OCI-LY1 (cell line): ENCODE measurements at regions not wholly inside any gene's neighbourhood (a gene's known extent, or its start where the extent isn't known, plus 50 kb on each side); places are given as distances from the start of the nearest gene placed in this dataset.

Experiments
- H2AFZ ChIP-seq: fragments of 200-600 bp; sonication (generic), shearing (Covaris generic); 2 replicates; pipeline ENCODE4 v1.6.0; 2014; ENCODE audit warnings: antibody characterized with exemption, mild to moderate bottlenecking, low read length
- H3F3A ChIP-seq: fragments of 200-600 bp; sonication (generic), shearing (Covaris generic); 2 replicates; pipeline ENCODE4 v1.6.0; 2014; ENCODE audit warnings: mild to moderate bottlenecking, antibody characterized with exemption, low read length, moderate library complexity; ENCODE audit not compliant: insufficient read depth
- H3K27ac ChIP-seq: fragments of 200-600 bp; sonication (generic); 2 replicates; pipeline ENCODE4 v1.5.1; 2014; ENCODE audit warnings: low read length, mixed run types, mild to moderate bottlenecking, low read depth; ENCODE audit not compliant: poor library complexity, severe bottlenecking
- H3K27me3 ChIP-seq: fragments of 200-600 bp; sonication (generic); 2 replicates; pipeline ENCODE4 v1.6.0; 2014; ENCODE audit warnings: antibody characterized with exemption, mild to moderate bottlenecking, low read length, moderate library complexity; ENCODE audit not compliant: insufficient read depth
- H3K36me3 ChIP-seq: fragments of 200-600 bp; sonication (generic); 2 replicates; pipeline ENCODE4 v1.6.1; 2014; ENCODE audit warnings: mild to moderate bottlenecking, antibody characterized with exemption, low read length, moderate library complexity, mixed read lengths; ENCODE audit not compliant: insufficient read depth
- H3K4me1 ChIP-seq: fragments of 200-600 bp; sonication (generic); 2 replicates; pipeline ENCODE4 v1.5.1; 2014; ENCODE audit warnings: mild to moderate bottlenecking, low read length, moderate library complexity; ENCODE audit not compliant: insufficient read depth, severe bottlenecking
- H3K4me2 ChIP-seq: fragments of 200-600 bp; sonication (generic), shearing (Covaris generic); 2 replicates; pipeline ENCODE4 v1.6.1; 2014; ENCODE audit warnings: low read length
- H3K4me3 ChIP-seq: fragments of 200-600 bp; sonication (generic); 2 replicates; pipeline ENCODE4 v1.5.1; 2014; ENCODE audit warnings: low read length, low read depth, mild to moderate bottlenecking, mixed read lengths; ENCODE audit not compliant: poor library complexity, severe bottlenecking
- H3K79me2 ChIP-seq: fragments of 200-600 bp; shearing (Covaris generic); 2 replicates; pipeline ENCODE4 v1.6.1; 2016; ENCODE audit warnings: mixed run types, low read length, mixed read lengths; ENCODE audit not compliant: insufficient read depth
- H3K9ac ChIP-seq: fragments of 200-600 bp; sonication (generic), shearing (Covaris generic); 2 replicates; pipeline ENCODE4 v1.6.1; 2014; ENCODE audit warnings: mild to moderate bottlenecking, low read length, mixed read lengths
- H3K9me2 ChIP-seq: fragments of 200-600 bp; sonication (generic), shearing (Covaris generic); 2 replicates; pipeline ENCODE4 v1.6.1; 2014; ENCODE audit warnings: low read depth, mild to moderate bottlenecking, low read length, mixed read lengths
- H3K9me3 ChIP-seq: fragments of 200-600 bp; shearing (Covaris generic); 2 replicates; pipeline ENCODE4 v1.6.1; 2014; ENCODE audit warnings: low read length, mixed read lengths
- H4K20me1 ChIP-seq: fragments of 200-600 bp; sonication (generic), shearing (Covaris generic); 2 replicates; pipeline ENCODE4 v1.6.0; 2016; ENCODE audit warnings: mild to moderate bottlenecking, low read length; ENCODE audit not compliant: insufficient read depth
- CTCF ChIP-seq: fragments of 200-600 bp; sonication (generic), shearing (Covaris generic); IDR thresholded peaks from 2 replicates; pipeline ENCODE4 v1.5.1; 2017; ENCODE audit warnings: mild to moderate bottlenecking, antibody characterized with exemption, low read length, moderate library complexity, mixed read lengths
- EZH2 ChIP-seq: fragments of 200-600 bp; sonication (generic), shearing (Covaris generic); IDR thresholded peaks from 2 replicates; pipeline ENCODE4 v1.8.0; 2017; ENCODE audit warnings: borderline replicate concordance, mixed run types, mild to moderate bottlenecking, antibody characterized with exemption, low read length, moderate library complexity, mixed read lengths

- Histone ChIP-seq H3K27ac (no peak overlapping the region), H4K20me1 (no peaks in the 10 kb centered on the region), H3K4me2 (no peak overlapping the region), H3K4me1 (no peaks in the 10 kb centered on the region), H3K9me2 (no peaks in the 10 kb centered on the region), H2AFZ (no peak overlapping the region), H3K4me3 (no peak overlapping the region), H3K36me3 (no peaks in the 10 kb centered on the region), H3K9ac (no peak overlapping the region), H3K27me3 (no peaks in the 10 kb centered on the region), H3K79me2 (no peaks in the 10 kb centered on the region), H3F3A (no peaks in the 10 kb centered on the region), H3K9me3 (no peaks in the 10 kb centered on the region)
- TF ChIP-seq CTCF (no peak), EZH2 (no peak)
Observed at GRCh38 chr16:59920054-59920453, 1185.9 kb upstream of the GOT2 start.

GRCh38 chr16:59913666-59914065 lies 1179.5 kb upstream of the GOT2 start:
- Histone ChIP-seq H3K27me3 (no peaks in the 10 kb centered on the region), H3K4me3 (no peak overlapping the region), H3F3A (no peaks in the 10 kb centered on the region), H3K9me2 (no peaks in the 10 kb centered on the region), H2AFZ (no peak overlapping the region), H3K36me3 (no peaks in the 10 kb centered on the region), H3K9ac (no peak overlapping the region), H4K20me1 (no peaks in the 10 kb centered on the region), H3K4me2 (no peak overlapping the region), H3K27ac (no peak overlapping the region), H3K9me3 (no peaks in the 10 kb centered on the region), H3K4me1 (no peaks in the 10 kb centered on the region), H3K79me2 (no peaks in the 10 kb centered on the region)
- TF ChIP-seq CTCF (no peak), EZH2 (no peak)

- Histone ChIP-seq H3K4me1 (no peaks in the 10 kb centered on the region), H3K9ac (no peak overlapping the region), H3K4me2 (no peak overlapping the region), H3K79me2 (no peaks in the 10 kb centered on the region), H3K4me3 (no peak overlapping the region), H3K27ac (no peak overlapping the region), H4K20me1 (no peaks in the 10 kb centered on the region), H3K36me3 (no peaks in the 10 kb centered on the region), H3K27me3 (no peaks in the 10 kb centered on the region), H3K9me2 (no peaks in the 10 kb centered on the region), H3K9me3 (no peaks in the 10 kb centered on the region), H2AFZ (no peak overlapping the region), H3F3A (no peaks in the 10 kb centered on the region)
- no peak for TF ChIP-seq CTCF
- no peak for TF ChIP-seq EZH2
Observed at GRCh38 chr16:59909262-59909661, 1175.1 kb upstream of the GOT2 start.
